GM20000 (cell line): ENCODE measurements at regions not wholly inside any gene's neighbourhood (a gene's known extent, or its start where the extent isn't known, plus 50 kb on each side); places are given as distances from the start of the nearest gene placed in this dataset.

Experiments
- DNase-seq: peaks from one replicate; pipeline ENCODE4 v3.0.0; 2012; ENCODE audit warnings: low spot score
- CTCF ChIP-seq: IDR thresholded peaks from 2 replicates; pipeline ENCODE4 v1.5.1; 2012; ENCODE audit warnings: mild to moderate bottlenecking, control low read depth; ENCODE audit errors: extremely low read depth, missing control alignments

DNA sequence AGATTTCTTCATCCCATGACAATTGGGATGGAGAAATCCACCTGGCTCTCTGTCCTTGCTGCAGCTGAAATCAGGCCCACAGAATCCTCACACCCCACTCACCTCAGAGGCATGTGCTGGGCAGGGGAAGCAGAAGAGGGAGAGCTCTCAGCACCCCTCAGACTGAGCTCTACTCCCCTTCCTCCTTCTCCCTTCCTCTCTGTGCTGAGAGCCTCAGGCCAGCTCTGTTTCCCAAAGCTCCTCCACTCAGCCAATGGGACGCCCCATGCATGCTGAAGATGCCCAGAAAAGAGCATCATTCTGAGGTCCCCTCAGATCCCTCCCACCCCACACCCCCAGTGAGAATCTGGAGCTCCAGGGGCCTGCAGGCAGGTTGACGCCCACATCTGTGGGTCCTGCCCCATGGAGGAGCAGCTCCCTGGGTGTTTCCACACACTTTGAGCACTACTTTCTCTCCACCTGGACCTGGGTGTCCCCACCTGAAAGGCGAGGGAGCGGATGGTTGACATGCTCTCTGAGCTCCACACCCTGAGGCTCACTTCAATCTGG is 637.7 kb upstream of the ID2 start:
- DNase-seq: no peak
- no peak for TF ChIP-seq CTCF

GRCh38 chr2:8045081-8045614 is 636.7 kb upstream of the ID2 start:
- no peak for TF ChIP-seq CTCF
- DNase-seq: no peak

GRCh38 chr2:8046849-8047248 is 635.0 kb upstream of the ID2 start:
- no peak for DNase-seq
- no peak for TF ChIP-seq CTCF

GRCh38 chr2:8049176-8049575 is 632.7 kb upstream of the ID2 start:
- no peak for DNase-seq
- TF ChIP-seq CTCF: no peak

- peak; percentile 70 for DNase-seq
- TF ChIP-seq CTCF: no peak
Observed at GRCh38 chr2:8049851-8050571, 631.8 kb upstream of the ID2 start.

DNA sequence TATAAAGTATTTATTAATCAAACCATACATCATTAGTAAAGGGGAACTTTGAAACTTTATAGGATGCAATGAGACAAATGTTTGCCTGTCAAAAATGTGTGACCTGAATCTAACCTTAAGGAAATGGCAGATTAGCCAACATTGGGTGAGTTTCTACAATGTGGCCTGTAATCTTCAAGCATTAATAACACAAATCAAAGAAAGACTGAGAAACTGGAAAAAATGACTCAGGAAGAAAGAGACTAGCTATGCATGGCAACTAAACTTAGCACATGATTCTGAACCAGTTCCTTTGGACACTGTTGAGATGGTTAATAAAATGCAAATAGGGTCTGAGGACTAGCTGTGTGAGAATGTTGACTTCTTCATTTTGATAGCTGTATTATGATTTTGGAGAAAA is 628.6 kb upstream of the ID2 start:
- DNase-seq: no peak

More for the DNA sequence above, 628.6 kb upstream of the ID2 start:
- no peak for TF ChIP-seq CTCF
